Naive thymus-derived CD4-positive, alpha-beta T cell (primary cell): ENCODE measurements at regions not wholly inside any gene's neighbourhood (a gene's known extent, or its start where the extent isn't known, plus 50 kb on each side); places are given as distances from the start of the nearest gene placed in this dataset.

Experiments used
- ATAC-seq: fragments of 150-1000 bp; cut with Tn5 transposase; 2 replicates; pipeline ENCODE4 v1.10.0; 2021; ENCODE audit warnings: mild to moderate bottlenecking, moderate library complexity
- CTCF ChIA-PET: fragments of 350-600 bp; sonication (Branson Sonifier 250); formaldehyde crosslinking; loops from one replicate; lab custom pipeline; 2021; ENCODE audit warnings: antibody characterized with exemption; lab: Charles Lee
- POLR2A ChIA-PET: fragments of 350-600 bp; sonication (Branson Sonifier 250); formaldehyde crosslinking; loops from one replicate; lab custom pipeline; 2021; ENCODE audit warnings: antibody characterized with exemption, inconsistent platforms; lab: Charles Lee
- DNase-seq, 9 donors: peaks; one replicate each; pipeline versions ENCODE4 v3.0.0 to v3.0.0-alpha.2; 2020 to 2022; ENCODE audit warnings: mixed read lengths in 1 of 9
- H3K27ac ChIP-seq: one replicate; pipeline ENCODE4 v1.7.0; 2013; ENCODE audit warnings: mild to moderate bottlenecking, low read depth, low read length, moderate library complexity
- H3K27me3 ChIP-seq, 2 donors: one replicate each; pipeline ENCODE4 v1.7.0; 2013; ENCODE audit warnings: low read length in 2 of 2, mild to moderate bottlenecking in 2 of 2, moderate library complexity in 2 of 2; ENCODE audit not compliant: control insufficient read depth in 2 of 2, insufficient read depth in 2 of 2
- H3K36me3 ChIP-seq, 3 experiments: 1 replicate in 2 of 3; 2 replicates in 1 of 3; pipeline ENCODE4 v1.7.0; 2013; ENCODE audit warnings: low read length in 3 of 3, mild to moderate bottlenecking in 3 of 3, moderate library complexity in 1 of 3; ENCODE audit not compliant: insufficient read depth in 3 of 3, control insufficient read depth in 2 of 3
- H3K4me1 ChIP-seq, 2 donors: one replicate each; pipeline ENCODE4 v1.7.0; 2013; ENCODE audit warnings: low read length in 2 of 2, mild to moderate bottlenecking in 2 of 2, moderate library complexity in 1 of 2; ENCODE audit not compliant: control insufficient read depth in 2 of 2, insufficient read depth in 2 of 2
- H3K4me3 ChIP-seq: 2 replicates; pipeline ENCODE4 v1.7.0; 2013; ENCODE audit warnings: mild to moderate bottlenecking, low read length
- H3K9me3 ChIP-seq, 3 experiments: 1 replicate in 2 of 3; 2 replicates in 1 of 3; pipeline ENCODE4 v1.7.0; 2013; ENCODE audit warnings: low read length in 3 of 3; ENCODE audit not compliant: control insufficient read depth in 2 of 3
- H3K27ac Mint-ChIP-seq, 9 donors: one replicate each; pipeline ENCODE4 v1.8.0; 2020 to 2022; ENCODE audit warnings: mixed read lengths in 9 of 9, mild to moderate bottlenecking in 8 of 9, moderate library complexity in 5 of 9, inconsistent platforms in 2 of 9
- H3K27me3 Mint-ChIP-seq, 5 donors: one replicate each; pipeline ENCODE4 v1.8.0; 2021 to 2022; ENCODE audit warnings: mixed read lengths in 5 of 5, mild to moderate bottlenecking in 1 of 5
- H3K36me3 Mint-ChIP-seq, 5 donors: one replicate each; pipeline ENCODE4 v1.8.0; 2020 to 2022; ENCODE audit warnings: mixed read lengths in 5 of 5, mild to moderate bottlenecking in 3 of 5, inconsistent platforms in 1 of 5
- H3K4me1 Mint-ChIP-seq, 7 donors: one replicate each; pipeline ENCODE4 v1.8.0; 2020 to 2022; ENCODE audit warnings: mixed read lengths in 7 of 7, mild to moderate bottlenecking in 3 of 7, inconsistent platforms in 1 of 7
- H3K4me3 Mint-ChIP-seq, 10 donors: one replicate each; pipeline ENCODE4 v1.8.0; 2020 to 2022; ENCODE audit warnings: mild to moderate bottlenecking in 10 of 10, mixed read lengths in 10 of 10, moderate library complexity in 6 of 10, inconsistent platforms in 2 of 10
- H3K9me3 Mint-ChIP-seq, 11 donors: one replicate each; pipeline ENCODE4 v1.8.0; 2020 to 2022; ENCODE audit warnings: mixed read lengths in 11 of 11, mild to moderate bottlenecking in 4 of 11, inconsistent platforms in 1 of 11, moderate library complexity in 1 of 11
- intact Hi-C, 2 donors: fragments of 100-400 bp; cut with micrococcal nuclease; formaldehyde crosslinking; loops; one replicate each; pipeline ENCODE4 v1.15.1; 2023

- POLR2A ChIA-PET, result no interaction called here
- Histone ChIP-seq H3K4me1 (no peaks in the 10 kb centered on the region), H3K27ac (no peak overlapping the region), H3K36me3 (no peaks in the 10 kb centered on the region), H3K27me3 (no peaks in the 10 kb centered on the region), H3K9me3 (no peaks in the 10 kb centered on the region), H3K4me3 (no peak overlapping the region)
- H3K27ac Mint-ChIP-seq, result no peak overlapping the region
- ATAC-seq (no peak), DNase-seq (no peak)
- peaks cover 0 to 1% (median 0%) of the 10 kb centered on the region in 5 donors for H3K36me3 Mint-ChIP-seq
- peaks cover 0 to 7% (median 0%) of the 10 kb centered on the region in 11 donors for H3K9me3 Mint-ChIP-seq
- CTCF ChIA-PET, result no interaction called here
- H3K4me3 Mint-ChIP-seq, result no peak overlapping the region
- intact Hi-C loops, result no loop called here
- no peaks in the 10 kb centered on the region for H3K4me1 Mint-ChIP-seq
- H3K27me3 Mint-ChIP-seq, result peaks cover 2 to 23% (median 13%) of the 10 kb centered on the region in 5 donors
These were observed 211.2 kb downstream of the NXNL2 start for GRCh38 chr9:88746029-88746742.

GRCh38 chr9:88746743-88747398 is 211.9 kb downstream of the NXNL2 start:
- Histone ChIP-seq H3K27ac (no peak overlapping the region), H3K9me3 (no peaks in the 10 kb centered on the region), H3K36me3 (no peaks in the 10 kb centered on the region), H3K4me1 (no peaks in the 10 kb centered on the region), H3K4me3 (no peak overlapping the region), H3K27me3 (no peaks in the 10 kb centered on the region)
- intact Hi-C loops, result no loop called here
- no peak for ATAC-seq
- Mint-ChIP-seq H3K27ac (no peak overlapping the region), H3K4me1 (no peaks in the 10 kb centered on the region), H3K36me3 (peaks cover 0 to 3% (median 0%) of the 10 kb centered on the region in 5 donors), H3K4me3 (no peak overlapping the region), H3K27me3 (peaks cover 0 to 22% (median 12%) of the 10 kb centered on the region in 5 donors), H3K9me3 (peaks cover 0 to 11% (median 0%) of the 10 kb centered on the region in 11 donors)
- POLR2A ChIA-PET, result no interaction called here
- CTCF ChIA-PET, result no interaction called here
- no peak for DNase-seq

- Mint-ChIP-seq H3K4me1 (no peaks in the 10 kb centered on the region), H3K9me3 (peaks cover 0 to 11% (median 0%) of the 10 kb centered on the region in 11 donors), H3K27me3 (peaks cover 0 to 21% (median 14%) of the 10 kb centered on the region in 5 donors), H3K4me3 (no peak overlapping the region), H3K36me3 (peaks cover 0 to 3% (median 0%) of the 10 kb centered on the region in 5 donors), H3K27ac (no peak overlapping the region)
- DNase-seq (no peak), ATAC-seq (no peak)
- POLR2A ChIA-PET, result no interaction called here
- CTCF ChIA-PET, result no interaction called here
- no peaks in the 10 kb centered on the region for H3K4me1 ChIP-seq
- no peak overlapping the region for H3K27ac ChIP-seq
- H3K27me3 ChIP-seq, result no peaks in the 10 kb centered on the region
- H3K9me3 ChIP-seq, result no peaks in the 10 kb centered on the region
- H3K36me3 ChIP-seq, result no peaks in the 10 kb centered on the region
- intact Hi-C loops, result no loop called here
- no peak overlapping the region for H3K4me3 ChIP-seq
These were observed 212.8 kb downstream of the NXNL2 start for GRCh38 chr9:88747768-88748167.

- POLR2A ChIA-PET, result no interaction called here
- Mint-ChIP-seq H3K27ac (no peak overlapping the region), H3K27me3 (peaks cover 0 to 15% (median 12%) of the 10 kb centered on the region in 5 donors), H3K4me1 (no peaks in the 10 kb centered on the region), H3K9me3 (peaks cover 0 to 11% (median 0%) of the 10 kb centered on the region in 11 donors), H3K36me3 (peaks cover 0 to 3% (median 0%) of the 10 kb centered on the region in 5 donors), H3K4me3 (no peak overlapping the region)
- Histone ChIP-seq H3K36me3 (no peaks in the 10 kb centered on the region), H3K27me3 (no peaks in the 10 kb centered on the region), H3K4me3 (no peak overlapping the region), H3K27ac (no peak overlapping the region), H3K9me3 (no peaks in the 10 kb centered on the region), H3K4me1 (no peaks in the 10 kb centered on the region)
- ATAC-seq, result no peak
- DNase-seq, result no peak
- intact Hi-C loops, result no loop called here
- CTCF ChIA-PET, result no interaction called here
These were observed 213.7 kb downstream of the NXNL2 start for GRCh38 chr9:88748566-88749261.

GRCh38 chr9:88749420-88749819 is 214.4 kb downstream of the NXNL2 start:
- ChIA-PET CTCF (interaction anchor here (0.6 kb wide), 1 partner anchor 17 kb away, joined by 3 read pairs; no protein-coding TSS in a partner anchor), POLR2A (no interaction called here)
- Histone ChIP-seq H3K4me3 (no peak overlapping the region), H3K9me3 (no peaks in the 10 kb centered on the region), H3K4me1 (no peaks in the 10 kb centered on the region), H3K36me3 (no peaks in the 10 kb centered on the region), H3K27ac (no peak overlapping the region), H3K27me3 (no peaks in the 10 kb centered on the region)
- no peak overlapping the region for H3K4me3 Mint-ChIP-seq
- no peaks in the 10 kb centered on the region for H3K4me1 Mint-ChIP-seq
- ATAC-seq (no peak), DNase-seq (no peak)
- H3K27ac Mint-ChIP-seq, result no peak overlapping the region
- H3K36me3 Mint-ChIP-seq, result peaks cover 0 to 3% (median 0%) of the 10 kb centered on the region in 5 donors
- peaks cover 0 to 11% (median 0%) of the 10 kb centered on the region in 11 donors for H3K9me3 Mint-ChIP-seq
- H3K27me3 Mint-ChIP-seq, result peaks cover 0 to 13% (median 9%) of the 10 kb centered on the region in 5 donors
- intact Hi-C loops, result no loop called here

- intact Hi-C loops, result no loop called here
- Mint-ChIP-seq H3K27ac (no peak overlapping the region), H3K4me3 (no peak overlapping the region), H3K27me3 (peaks cover 0 to 12% (median 9%) of the 10 kb centered on the region in 5 donors), H3K4me1 (no peaks in the 10 kb centered on the region), H3K36me3 (peaks cover 0 to 3% (median 0%) of the 10 kb centered on the region in 5 donors), H3K9me3 (peaks cover 0 to 11% (median 0%) of the 10 kb centered on the region in 11 donors)
- H3K9me3 ChIP-seq, result no peaks in the 10 kb centered on the region
- H3K27me3 ChIP-seq, result no peaks in the 10 kb centered on the region
- H3K4me1 ChIP-seq, result no peaks in the 10 kb centered on the region
- ChIA-PET CTCF (no interaction called here), POLR2A (no interaction called here)
- H3K4me3 ChIP-seq, result no peak overlapping the region
- DNase-seq (no peak), ATAC-seq (no peak)
- H3K36me3 ChIP-seq, result no peaks in the 10 kb centered on the region
- H3K27ac ChIP-seq, result no peak overlapping the region
These were observed 215.9 kb downstream of the NXNL2 start for GRCh38 chr9:88750832-88751360.
